Loucy (cell line): ENCODE measurements at regions not wholly inside any gene's neighbourhood (a gene's known extent, or its start where the extent isn't known, plus 50 kb on each side); places are given as distances from the start of the nearest gene placed in this dataset.
A peak's percentile ranks its signal among the peaks of the same experiment; 100 is the strongest.

Experiments used
- EZH2phosphoT487 ChIP-seq: fragments of 200-600 bp; IDR thresholded peaks from 2 replicates; pipeline ENCODE4 v1.6.1; 2018; ENCODE audit warnings: antibody characterized with exemption, mild to moderate bottlenecking, moderate library complexity, borderline replicate concordance
- TF ChIP-seq, protein P1 (sequence below): fragments of 200-600 bp; sonication (generic); conservative IDR thresholded peaks from 2 replicates; pipeline ENCODE4 v1.5.1; 2014; ENCODE audit warnings: mild to moderate bottlenecking, antibody characterized with exemption, low read length

GRCh38 chr4:14787894-14788293, 214.4 kb upstream of the CPEB2 start:
- TF ChIP-seq, protein P1, sequence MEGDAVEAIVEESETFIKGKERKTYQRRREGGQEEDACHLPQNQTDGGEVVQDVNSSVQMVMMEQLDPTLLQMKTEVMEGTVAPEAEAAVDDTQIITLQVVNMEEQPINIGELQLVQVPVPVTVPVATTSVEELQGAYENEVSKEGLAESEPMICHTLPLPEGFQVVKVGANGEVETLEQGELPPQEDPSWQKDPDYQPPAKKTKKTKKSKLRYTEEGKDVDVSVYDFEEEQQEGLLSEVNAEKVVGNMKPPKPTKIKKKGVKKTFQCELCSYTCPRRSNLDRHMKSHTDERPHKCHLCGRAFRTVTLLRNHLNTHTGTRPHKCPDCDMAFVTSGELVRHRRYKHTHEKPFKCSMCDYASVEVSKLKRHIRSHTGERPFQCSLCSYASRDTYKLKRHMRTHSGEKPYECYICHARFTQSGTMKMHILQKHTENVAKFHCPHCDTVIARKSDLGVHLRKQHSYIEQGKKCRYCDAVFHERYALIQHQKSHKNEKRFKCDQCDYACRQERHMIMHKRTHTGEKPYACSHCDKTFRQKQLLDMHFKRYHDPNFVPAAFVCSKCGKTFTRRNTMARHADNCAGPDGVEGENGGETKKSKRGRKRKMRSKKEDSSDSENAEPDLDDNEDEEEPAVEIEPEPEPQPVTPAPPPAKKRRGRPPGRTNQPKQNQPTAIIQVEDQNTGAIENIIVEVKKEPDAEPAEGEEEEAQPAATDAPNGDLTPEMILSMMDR: peak; percentile 82
- TF ChIP-seq EZH2phosphoT487: no peak
